ENCODE measurements at regions not wholly inside any gene's neighbourhood (a gene's known extent, or its start where the extent isn't known, plus 50 kb on each side); places are given as distances from the start of the nearest gene placed in this dataset.

GRCh38 chr16:11484691-11485258 is 101.9 kb downstream of the LITAF start:
- intact Hi-C loops (cut with micrococcal nuclease): no loop called here
- CTCF ChIA-PET: interaction anchor here (1.3 kb wide), 1 partner anchor 15 kb away, joined by 3 read pairs; no protein-coding TSS in a partner anchor
- DNase-seq: no peak
- Mint-ChIP-seq H3K4me1 (ENCODE audit: low read depth) (no peaks in the 10 kb centered on the region), H3K4me3 (no peak overlapping the region), H3K27me3 (ENCODE audit: low read depth) (no peaks in the 10 kb centered on the region), H3K36me3 (ENCODE audit: low read depth) (peaks cover 20% of the 10 kb centered on the region), H3K27ac (no peak overlapping the region), H3K9me3 (peaks cover 24% of the 10 kb centered on the region)

- Mint-ChIP-seq H3K4me1 (ENCODE audit: low read depth) (no peaks in the 10 kb centered on the region), H3K9me3 (peaks cover 23% of the 10 kb centered on the region), H3K27ac (no peak overlapping the region), H3K4me3 (no peak overlapping the region), H3K27me3 (ENCODE audit: low read depth) (no peaks in the 10 kb centered on the region), H3K36me3 (ENCODE audit: low read depth) (peaks cover 20% of the 10 kb centered on the region)
- DNase-seq: no peak
- CTCF ChIA-PET: no interaction called here
- intact Hi-C loops (cut with micrococcal nuclease): no loop called here
These were observed 101.0 kb downstream of the LITAF start for GRCh38 chr16:11485676-11486075.

- DNase-seq: no peak
- Mint-ChIP-seq H3K27me3 (ENCODE audit: low read depth) (no peaks in the 10 kb centered on the region), H3K36me3 (ENCODE audit: low read depth) (peaks cover 19% of the 10 kb centered on the region), H3K4me3 (no peak overlapping the region), H3K27ac (no peak overlapping the region), H3K4me1 (ENCODE audit: low read depth) (no peaks in the 10 kb centered on the region), H3K9me3 (peaks cover 17% of the 10 kb centered on the region)
- CTCF ChIA-PET: interaction anchor here (0.7 kb wide), 1 partner anchor 608 kb away, joined by 4 read pairs; no protein-coding TSS in a partner anchor
- intact Hi-C loops (cut with micrococcal nuclease): no loop called here
These were observed 99.4 kb downstream of the LITAF start for GRCh38 chr16:11487289-11487688.

GRCh38 chr16:11488304-11488703 is 98.4 kb downstream of the LITAF start:
- Mint-ChIP-seq H3K27me3 (ENCODE audit: low read depth) (no peaks in the 10 kb centered on the region), H3K4me1 (ENCODE audit: low read depth) (peaks cover 1% of the 10 kb centered on the region), H3K4me3 (no peak overlapping the region), H3K27ac (no peak overlapping the region), H3K9me3 (peaks cover 10% of the 10 kb centered on the region), H3K36me3 (ENCODE audit: low read depth) (peaks cover 14% of the 10 kb centered on the region)
- DNase-seq: no peak
- CTCF ChIA-PET: interaction anchor here (0.7 kb wide), 1 partner anchor 30 kb away, joined by 4 read pairs; no protein-coding TSS in a partner anchor
- intact Hi-C loops (cut with micrococcal nuclease): no loop called here

- Mint-ChIP-seq H3K4me1 (ENCODE audit: low read depth) (peaks cover 23% of the 10 kb centered on the region), H3K27ac (no peak overlapping the region), H3K36me3 (ENCODE audit: low read depth) (peaks cover 2% of the 10 kb centered on the region), H3K4me3 (no peak overlapping the region), H3K9me3 (no peaks in the 10 kb centered on the region), H3K27me3 (ENCODE audit: low read depth) (no peaks in the 10 kb centered on the region)
- no peak for DNase-seq
- CTCF ChIA-PET: interaction anchor here (0.9 to 1.3 kb wide), 2 partner anchors 9 to 95 kb away, joined by 3 read pairs; no protein-coding TSS in a partner anchor
- intact Hi-C loops (cut with micrococcal nuclease): no loop called here
These were observed 95.2 kb downstream of the LITAF start for GRCh38 chr16:11491524-11491923.

GRCh38 chr16:11492808-11493530 is 93.8 kb downstream of the LITAF start:
- no peaks in the 10 kb centered on the region for H3K9me3 Mint-ChIP-seq
- peaks cover 2% of the 10 kb centered on the region for H3K36me3 Mint-ChIP-seq (ENCODE audit: low read depth)
- peaks cover 38% of the 10 kb centered on the region for H3K4me1 Mint-ChIP-seq (ENCODE audit: low read depth)
- H3K27me3 Mint-ChIP-seq (ENCODE audit: low read depth): no peaks in the 10 kb centered on the region
- H3K27ac Mint-ChIP-seq: no peak overlapping the region
- intact Hi-C loops (cut with micrococcal nuclease): no loop called here
- DNase-seq: no peak
- H3K4me3 Mint-ChIP-seq: no peak overlapping the region
- CTCF ChIA-PET: no interaction called here

GRCh38 chr16:11493531-11493929 is 93.2 kb downstream of the LITAF start:
- Mint-ChIP-seq H3K27ac (no peak overlapping the region), H3K36me3 (ENCODE audit: low read depth) (peaks cover 2% of the 10 kb centered on the region), H3K4me1 (ENCODE audit: low read depth) (peaks cover 39% of the 10 kb centered on the region), H3K4me3 (no peak overlapping the region), H3K27me3 (ENCODE audit: low read depth) (no peaks in the 10 kb centered on the region), H3K9me3 (no peaks in the 10 kb centered on the region)
- no peak for DNase-seq
- CTCF ChIA-PET: interaction anchor here (0.6 kb wide), 1 partner anchor 37 kb away, joined by 4 read pairs; no protein-coding TSS in a partner anchor
- intact Hi-C loops (cut with micrococcal nuclease): no loop called here

- no peaks in the 10 kb centered on the region for H3K9me3 Mint-ChIP-seq
- no peaks in the 10 kb centered on the region for H3K27me3 Mint-ChIP-seq (ENCODE audit: low read depth)
- H3K36me3 Mint-ChIP-seq (ENCODE audit: low read depth): peaks cover 2% of the 10 kb centered on the region
- intact Hi-C loops (cut with micrococcal nuclease): no loop called here
- peaks cover 41% of the 10 kb centered on the region for H3K4me1 Mint-ChIP-seq (ENCODE audit: low read depth)
- DNase-seq: no peak
- no peak overlapping the region for H3K4me3 Mint-ChIP-seq
- H3K27ac Mint-ChIP-seq: no peak overlapping the region
- CTCF ChIA-PET: interaction anchor here (0.6 kb wide), 1 partner anchor 38 kb away, joined by 4 read pairs; no protein-coding TSS in a partner anchor
These were observed 92.7 kb downstream of the LITAF start for GRCh38 chr16:11494029-11494428.

- peaks cover 2% of the 10 kb centered on the region for H3K36me3 Mint-ChIP-seq (ENCODE audit: low read depth)
- H3K4me3 Mint-ChIP-seq: no peak overlapping the region
- no peaks in the 10 kb centered on the region for H3K9me3 Mint-ChIP-seq
- CTCF ChIA-PET: no interaction called here
- intact Hi-C loops (cut with micrococcal nuclease): no loop called here
- H3K27ac Mint-ChIP-seq: no peak overlapping the region
- H3K4me1 Mint-ChIP-seq (ENCODE audit: low read depth): peaks cover 41% of the 10 kb centered on the region
- no peak for DNase-seq
- no peaks in the 10 kb centered on the region for H3K27me3 Mint-ChIP-seq (ENCODE audit: low read depth)
These were observed 92.3 kb downstream of the LITAF start for GRCh38 chr16:11494433-11494832.

GRCh38 chr16:11495066-11495407 is 91.7 kb downstream of the LITAF start:
- H3K4me1 Mint-ChIP-seq (ENCODE audit: low read depth): peaks cover 41% of the 10 kb centered on the region
- H3K9me3 Mint-ChIP-seq: no peaks in the 10 kb centered on the region
- no peaks in the 10 kb centered on the region for H3K36me3 Mint-ChIP-seq (ENCODE audit: low read depth)
- intact Hi-C loops (cut with micrococcal nuclease): no loop called here
- H3K27me3 Mint-ChIP-seq (ENCODE audit: low read depth): no peaks in the 10 kb centered on the region
- DNase-seq: no peak
- H3K4me3 Mint-ChIP-seq: no peak overlapping the region
- H3K27ac Mint-ChIP-seq: peak overlapping the region; percentile 80
- CTCF ChIA-PET: interaction anchor here (1.2 to 1.5 kb wide), 2 partner anchors 86 to 87 kb away, joined by 3 to 5 read pairs; no protein-coding TSS in a partner anchor
